Neutrophil (primary cell): ENCODE measurements at regions not wholly inside any gene's neighbourhood (a gene's known extent, or its start where the extent isn't known, plus 50 kb on each side); places are given as distances from the start of the nearest gene placed in this dataset.

Experiments
- H3K27ac ChIP-seq: fragments of 200-600 bp; sonication (generic); 2 replicates; pipeline ENCODE4 v1.5.1; 2016; ENCODE audit warnings: mild to moderate bottlenecking, moderate library complexity
- H3K27me3 ChIP-seq: fragments of 200-600 bp; sonication (generic); 2 replicates; pipeline ENCODE4 v1.6.0; 2016; ENCODE audit warnings: mild to moderate bottlenecking
- H3K36me3 ChIP-seq: fragments of 200-600 bp; sonication (generic); 2 replicates; pipeline ENCODE4 v1.5.1; 2017
- H3K4me1 ChIP-seq, 2 experiments: fragments of 200-600 bp in 1 of 2; sonication (generic) in 1 of 2; 1 replicate in 1 of 2; 2 replicates in 1 of 2; pipeline versions ENCODE4 v1.5.1 to v1.6.1; 2013 to 2016; ENCODE audit warnings: low read depth in 1 of 2, low read length in 1 of 2, mild to moderate bottlenecking in 1 of 2, moderate library complexity in 1 of 2; ENCODE audit not compliant: control insufficient read depth in 1 of 2, insufficient read depth in 1 of 2
- H3K4me3 ChIP-seq, 2 experiments: fragments of 200-600 bp in 1 of 2; sonication (generic) in 1 of 2; 1 replicate in 1 of 2; 2 replicates in 1 of 2; pipeline ENCODE4 v1.5.1; 2013 to 2016; ENCODE audit warnings: low read depth in 1 of 2, low read length in 1 of 2, mild to moderate bottlenecking in 1 of 2, moderate library complexity in 1 of 2
- H3K9me3 ChIP-seq: fragments of 200-600 bp; sonication (generic); 2 replicates; pipeline ENCODE4 v1.5.1; 2016
- CTCF ChIP-seq: fragments of 200-600 bp; sonication (generic); IDR thresholded peaks from 2 replicates; pipeline ENCODE4 v1.5.1; 2016; ENCODE audit warnings: antibody characterized with exemption

GRCh38 chr15:35151381-35151780 lies 66.3 kb upstream of the NANOGP8 start:
- no peaks in the 10 kb centered on the region for H3K9me3 ChIP-seq
- no peaks in the 10 kb centered on the region for H3K27me3 ChIP-seq
- no peaks in the 10 kb centered on the region for H3K36me3 ChIP-seq
- H3K27ac ChIP-seq, result no peak overlapping the region
- H3K4me3 ChIP-seq, result no peak overlapping the region
- TF ChIP-seq CTCF, result no peak
- H3K4me1 ChIP-seq, result no peaks in the 10 kb centered on the region

GRCh38 chr15:35150361-35150760 lies 65.3 kb upstream of the NANOGP8 start:
- Histone ChIP-seq H3K36me3 (no peaks in the 10 kb centered on the region), H3K4me1 (no peaks in the 10 kb centered on the region), H3K27me3 (peaks cover 2% of the 10 kb centered on the region), H3K4me3 (no peak overlapping the region), H3K9me3 (no peaks in the 10 kb centered on the region), H3K27ac (no peak overlapping the region)
- no peak for TF ChIP-seq CTCF

- H3K4me1 ChIP-seq, result no peaks in the 10 kb centered on the region
- H3K27me3 ChIP-seq, result peaks cover 4% of the 10 kb centered on the region
- no peak overlapping the region for H3K4me3 ChIP-seq
- no peak for TF ChIP-seq CTCF
- no peaks in the 10 kb centered on the region for H3K36me3 ChIP-seq
- no peak overlapping the region for H3K27ac ChIP-seq
- no peaks in the 10 kb centered on the region for H3K9me3 ChIP-seq
These were observed 60.2 kb upstream of the NANOGP8 start for GRCh38 chr15:35145336-35145735.

GRCh38 chr15:35142578-35142977 lies 57.5 kb upstream of the NANOGP8 start:
- H3K27ac ChIP-seq, result no peak overlapping the region
- no peak for TF ChIP-seq CTCF
- no peak overlapping the region for H3K4me3 ChIP-seq
- no peaks in the 10 kb centered on the region for H3K4me1 ChIP-seq
- H3K9me3 ChIP-seq, result no peaks in the 10 kb centered on the region
- H3K27me3 ChIP-seq, result peaks cover 4% of the 10 kb centered on the region
- no peaks in the 10 kb centered on the region for H3K36me3 ChIP-seq

GRCh38 chr15:35141743-35142471 lies 56.8 kb upstream of the NANOGP8 start:
- H3K27ac ChIP-seq, result no peak overlapping the region
- no peak for TF ChIP-seq CTCF
- H3K4me1 ChIP-seq, result no peaks in the 10 kb centered on the region
- no peak overlapping the region for H3K4me3 ChIP-seq
- no peaks in the 10 kb centered on the region for H3K36me3 ChIP-seq
- H3K9me3 ChIP-seq, result no peaks in the 10 kb centered on the region
- H3K27me3 ChIP-seq, result peaks cover 4% of the 10 kb centered on the region
